ENCODE measurements at regions not wholly inside any gene's neighbourhood (a gene's known extent, or its start where the extent isn't known, plus 50 kb on each side); places are given as distances from the start of the nearest gene placed in this dataset.

- Histone ChIP-seq H3K36me3 (ENCODE audit: insufficient read depth, low read length) (no peaks in the 10 kb centered on the region), H3F3A (ENCODE audit: insufficient read depth, low read length, poor library complexity, severe bottlenecking) (no peaks in the 10 kb centered on the region), H3K9me3 (ENCODE audit: low read length) (no peaks in the 10 kb centered on the region), H4K20me1 (ENCODE audit: insufficient read depth) (no peaks in the 10 kb centered on the region), H3K9me2 (ENCODE audit: insufficient read depth, low read length) (no peaks in the 10 kb centered on the region), H3K4me3 (ENCODE audit: low read length) (no peak overlapping the region), H3K79me2 (replicated peaks; ENCODE audit: insufficient read depth, low read length) (no peaks in the 10 kb centered on the region), H3K27ac (ENCODE audit: low read length) (no peak overlapping the region), H3K27me3 (ENCODE audit: insufficient read depth, low read depth, low read length) (no peaks in the 10 kb centered on the region), H2AFZ (ENCODE audit: low read depth, low read length) (no peak overlapping the region), H3K9ac (ENCODE audit: low read length) (no peak overlapping the region), H3K4me2 (ENCODE audit: low read length) (no peak overlapping the region)
- no peak for TF ChIP-seq EP300 (conservative IDR thresholded peaks at IDR 0.05; ENCODE audit: poor library complexity, severe bottlenecking)
- no peak for TF ChIP-seq POLR2AphosphoS5 (IDR thresholded peaks at IDR 0.05)
- no peak for TF ChIP-seq RAD21 (conservative IDR thresholded peaks at IDR 0.05)
- no peak for TF ChIP-seq TAF1 (IDR thresholded peaks at IDR 0.05; ENCODE audit: low read depth)
- no peak for TF ChIP-seq MXI1 (conservative IDR thresholded peaks at IDR 0.05; ENCODE audit: poor library complexity, severe bottlenecking)
- TF ChIP-seq EZH2 (IDR thresholded peaks at IDR 0.05; ENCODE audit: borderline replicate concordance, insufficient read depth, low read length, poor library complexity, severe bottlenecking): no peak
- no peak for TF ChIP-seq CTCF (IDR thresholded peaks at IDR 0.05; ENCODE audit: poor library complexity, severe bottlenecking)
- no peak for TF ChIP-seq SMC3 (conservative IDR thresholded peaks at IDR 0.05; ENCODE audit: poor library complexity)
- TF ChIP-seq REST (IDR thresholded peaks at IDR 0.05; ENCODE audit: borderline replicate concordance): no peak
These were observed 136.6 kb downstream of the MYCN start for GRCh38 chr2:16076911-16077310.

GRCh38 chr2:16075045-16076012 lies 135.0 kb downstream of the MYCN start:
- H3K9me3 ChIP-seq (ENCODE audit: low read length): no peaks in the 10 kb centered on the region
- no peaks in the 10 kb centered on the region for H3K36me3 ChIP-seq (ENCODE audit: insufficient read depth, low read length)
- no peaks in the 10 kb centered on the region for H3K27me3 ChIP-seq (ENCODE audit: insufficient read depth, low read depth, low read length)
- no peak overlapping the region for H3K9ac ChIP-seq (ENCODE audit: low read length)
- no peak overlapping the region for H3K27ac ChIP-seq (ENCODE audit: low read length)
- no peaks in the 10 kb centered on the region for H3K79me2 ChIP-seq (replicated peaks; ENCODE audit: insufficient read depth, low read length)
- no peaks in the 10 kb centered on the region for H4K20me1 ChIP-seq (ENCODE audit: insufficient read depth)
- H3K9me2 ChIP-seq (ENCODE audit: insufficient read depth, low read length): no peaks in the 10 kb centered on the region
- no peak overlapping the region for H2AFZ ChIP-seq (ENCODE audit: low read depth, low read length)
- H3K4me2 ChIP-seq (ENCODE audit: low read length): no peak overlapping the region
- H3K4me3 ChIP-seq (ENCODE audit: low read length): no peak overlapping the region
- H3F3A ChIP-seq (ENCODE audit: insufficient read depth, low read length, poor library complexity, severe bottlenecking): no peaks in the 10 kb centered on the region
- no peak for TF ChIP-seq EP300 (conservative IDR thresholded peaks at IDR 0.05; ENCODE audit: poor library complexity, severe bottlenecking)
- no peak for TF ChIP-seq CTCF (IDR thresholded peaks at IDR 0.05; ENCODE audit: poor library complexity, severe bottlenecking)
- TF ChIP-seq SMC3 (conservative IDR thresholded peaks at IDR 0.05; ENCODE audit: poor library complexity): no peak
- TF ChIP-seq MXI1 (conservative IDR thresholded peaks at IDR 0.05; ENCODE audit: poor library complexity, severe bottlenecking): no peak
- TF ChIP-seq EZH2 (IDR thresholded peaks at IDR 0.05; ENCODE audit: borderline replicate concordance, insufficient read depth, low read length, poor library complexity, severe bottlenecking): no peak
- no peak for TF ChIP-seq TAF1 (IDR thresholded peaks at IDR 0.05; ENCODE audit: low read depth)
- no peak for TF ChIP-seq RAD21 (conservative IDR thresholded peaks at IDR 0.05)
- TF ChIP-seq REST (IDR thresholded peaks at IDR 0.05; ENCODE audit: borderline replicate concordance): no peak
- TF ChIP-seq POLR2AphosphoS5 (IDR thresholded peaks at IDR 0.05): no peak
